MCF 10A (cell line): ENCODE measurements at regions not wholly inside any gene's neighbourhood (a gene's known extent, or its start where the extent isn't known, plus 50 kb on each side); places are given as distances from the start of the nearest gene placed in this dataset.
A peak's percentile ranks its signal among the peaks of the same experiment; 100 is the strongest.

Experiments used
- BruUV-seq: library from RNA; stranded (reverse); fragments of 400-500 nt; replicated peaks from 2 replicates; lab custom pipeline; 2021; lab: Mats Ljungman, UMichigan
- CTCF ChIA-PET: fragments of 300-600 bp; sonication (Branson Sonifier 250); formaldehyde crosslinking; extraction: SDS; loops from one replicate; lab custom pipeline; 2021; ENCODE audit warnings: antibody characterized with exemption, inconsistent platforms; lab: Yijun Ruan, JAX
- POLR2A ChIA-PET: fragments of 300-600, 350-650 bp; sonication (Branson Sonifier 250); formaldehyde crosslinking; extraction: SDS; loops from one replicate; lab custom pipeline; 2020; ENCODE audit warnings: antibody characterized with exemption, inconsistent platforms; lab: Yijun Ruan, JAX
- DNase-seq: peaks from one replicate; pipeline ENCODE4 v3.0.0-alpha.2; 2018; ENCODE audit not compliant: unreplicated experiment
- H3K27ac Mint-ChIP-seq: one replicate; pipeline ENCODE4 v1.8.0; 2022; ENCODE audit warnings: mild to moderate bottlenecking, low read depth, mixed read lengths; ENCODE audit not compliant: unreplicated experiment
- H3K27me3 Mint-ChIP-seq: one replicate; pipeline ENCODE4 v1.8.0; 2022; ENCODE audit warnings: mixed read lengths; ENCODE audit not compliant: insufficient read depth, unreplicated experiment
- H3K36me3 Mint-ChIP-seq: one replicate; pipeline ENCODE4 v1.8.0; 2022; ENCODE audit warnings: mild to moderate bottlenecking, moderate library complexity, mixed read lengths; ENCODE audit not compliant: insufficient read depth, unreplicated experiment
- H3K4me1 Mint-ChIP-seq: one replicate; pipeline ENCODE4 v1.8.0; 2022; ENCODE audit warnings: mixed read lengths; ENCODE audit not compliant: insufficient read depth, unreplicated experiment
- H3K4me3 Mint-ChIP-seq: one replicate; pipeline ENCODE4 v1.8.0; 2022; ENCODE audit warnings: mild to moderate bottlenecking, moderate library complexity, mixed read lengths; ENCODE audit not compliant: unreplicated experiment
- H3K9me3 Mint-ChIP-seq: one replicate; pipeline ENCODE4 v1.8.0; 2022; ENCODE audit warnings: mixed read lengths; ENCODE audit not compliant: unreplicated experiment
- CTCF ChIP-seq: fragments of 200-600 bp; IDR thresholded peaks from one replicate; pipeline ENCODE4 v1.8.0; 2022; ENCODE audit warnings: antibody characterized with exemption, mild to moderate bottlenecking; ENCODE audit not compliant: unreplicated experiment
- intact Hi-C: fragments of 100-400 bp; cut with micrococcal nuclease; formaldehyde crosslinking; loops from 2 replicates; pipeline ENCODE4 v1.14.1; 2022

- Mint-ChIP-seq H3K4me1 (no peaks in the 10 kb centered on the region), H3K36me3 (peaks cover 5% of the 10 kb centered on the region), H3K4me3 (no peak overlapping the region), H3K27ac (no peak overlapping the region), H3K27me3 (no peaks in the 10 kb centered on the region), H3K9me3 (peaks cover 10% of the 10 kb centered on the region)
- POLR2A ChIA-PET, result no interaction called here
- BruUV-seq, result no TSS peak
- CTCF ChIA-PET, result no interaction called here
- intact Hi-C loops, result no loop called here
- no peak for TF ChIP-seq CTCF
- DNase-seq, result no peak
Measured at GRCh38 chr3:163877805-163878204, 1200.5 kb downstream of the SI start.

GRCh38 chr3:163863146-163863545 is 1215.2 kb downstream of the SI start:
- DNase-seq, result peak; percentile 43
- no peaks in the 10 kb centered on the region for H3K4me1 Mint-ChIP-seq
- ChIA-PET POLR2A (no interaction called here), CTCF (no interaction called here)
- no peak overlapping the region for H3K27ac Mint-ChIP-seq
- no peak for TF ChIP-seq CTCF
- no peaks in the 10 kb centered on the region for H3K27me3 Mint-ChIP-seq
- H3K4me3 Mint-ChIP-seq, result no peak overlapping the region
- intact Hi-C loops, result no loop called here
- BruUV-seq, result no TSS peak
- H3K9me3 Mint-ChIP-seq, result no peaks in the 10 kb centered on the region
- H3K36me3 Mint-ChIP-seq, result no peaks in the 10 kb centered on the region

- intact Hi-C loops, result no loop called here
- DNase-seq, result no peak
- Mint-ChIP-seq H3K4me1 (no peaks in the 10 kb centered on the region), H3K27ac (no peak overlapping the region), H3K27me3 (no peaks in the 10 kb centered on the region), H3K9me3 (no peaks in the 10 kb centered on the region), H3K4me3 (no peak overlapping the region), H3K36me3 (no peaks in the 10 kb centered on the region)
- no peak for TF ChIP-seq CTCF
- BruUV-seq, result no TSS peak
- CTCF ChIA-PET, result interaction anchor here (1.3 kb wide), 1 partner anchor 64 kb away, joined by 4 read pairs; no protein-coding TSS in a partner anchor
- POLR2A ChIA-PET, result no interaction called here
Measured at GRCh38 chr3:163852233-163852632, 1226.1 kb downstream of the SI start.

GRCh38 chr3:163838769-163839168 is 1239.5 kb downstream of the SI start:
- no peak for DNase-seq
- BruUV-seq, result no TSS peak
- no peaks in the 10 kb centered on the region for H3K36me3 Mint-ChIP-seq
- TF ChIP-seq CTCF, result no peak
- no peaks in the 10 kb centered on the region for H3K4me1 Mint-ChIP-seq
- H3K27me3 Mint-ChIP-seq, result no peaks in the 10 kb centered on the region
- H3K27ac Mint-ChIP-seq, result no peak overlapping the region
- H3K4me3 Mint-ChIP-seq, result no peak overlapping the region
- ChIA-PET CTCF (no interaction called here), POLR2A (no interaction called here)
- intact Hi-C loops, result no loop called here
- H3K9me3 Mint-ChIP-seq, result no peaks in the 10 kb centered on the region
